GM12864 (cell line): ENCODE measurements at regions not wholly inside any gene's neighbourhood (a gene's known extent, or its start where the extent isn't known, plus 50 kb on each side); places are given as distances from the start of the nearest gene placed in this dataset.
"Not testable (repeated sequence)": the region's sequence is repeated elsewhere in the genome, so short reads cannot be mapped to it uniquely, and the experiment has no call there.

Source experiments
- DNase-seq: peaks from one replicate; pipeline ENCODE4 v3.0.0-alpha.2; 2011; ENCODE audit warnings: low read depth
- H3K4me3 ChIP-seq: 2 replicates; pipeline ENCODE4 v1.5.1; 2011; ENCODE audit warnings: mild to moderate bottlenecking, low read depth, low read length, control low read depth
- CTCF ChIP-seq: IDR thresholded peaks from 2 replicates; pipeline ENCODE4 v1.5.1; 2011; ENCODE audit warnings: low read depth, mild to moderate bottlenecking, moderate library complexity, low read length, control low read depth, inconsistent platforms; ENCODE audit errors: missing control alignments

- DNase-seq, result peak; percentile 15
- no peak overlapping the region for H3K4me3 ChIP-seq
- TF ChIP-seq CTCF, result peak; percentile 66
These were observed 118.1 kb downstream of the ZNF365 start for GRCh38 chr10:62492012-62492869.

DNA sequence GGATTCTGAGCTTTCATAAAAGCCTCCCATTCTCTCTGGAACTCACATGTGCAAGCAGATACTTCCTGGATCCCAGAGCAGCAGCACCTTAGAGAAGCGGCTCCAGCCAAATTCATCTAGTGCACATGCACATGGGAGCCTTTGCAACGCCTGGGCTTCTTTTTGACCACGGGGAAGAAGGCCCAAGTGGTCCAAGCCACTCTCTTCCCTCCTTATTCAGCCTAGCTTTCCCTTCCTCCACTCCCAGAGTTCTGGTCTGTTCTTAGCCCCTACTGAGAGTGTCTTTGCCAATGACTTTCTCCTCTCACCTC lies 118.7 kb downstream of the ZNF365 start:
- DNase-seq, result no peak
- no peak for TF ChIP-seq CTCF
- no peak overlapping the region for H3K4me3 ChIP-seq

- TF ChIP-seq CTCF, result no peak
- DNase-seq, result no peak
These were observed 122.8 kb downstream of the ZNF365 start for GRCh38 chr10:62496925-62497324.

DNA sequence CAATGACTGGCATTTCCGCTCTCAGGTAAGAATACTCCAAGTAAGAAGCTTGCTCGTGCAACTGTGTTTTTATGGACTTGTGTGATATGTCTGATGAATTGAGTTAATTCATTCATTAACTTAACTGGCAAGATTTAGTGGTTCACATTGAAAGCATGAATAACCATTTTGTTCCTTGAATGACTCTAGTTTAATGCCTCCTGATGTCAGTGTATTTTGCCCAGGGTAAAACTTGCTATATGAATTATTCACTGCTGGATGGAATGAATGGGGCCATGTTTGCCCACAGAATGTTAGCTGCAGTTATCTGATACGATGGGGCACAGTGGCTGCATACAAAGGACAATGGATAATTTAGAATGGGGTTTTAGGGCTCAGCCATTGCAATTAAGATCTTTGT lies 124.1 kb downstream of the ZNF365 start:
- no peak for TF ChIP-seq CTCF
- DNase-seq, result no peak
- no peak overlapping the region for H3K4me3 ChIP-seq

More at GRCh38 chr10:62496925-62497324, 122.8 kb downstream of the ZNF365 start:
- H3K4me3 ChIP-seq, result no peak overlapping the region

DNA sequence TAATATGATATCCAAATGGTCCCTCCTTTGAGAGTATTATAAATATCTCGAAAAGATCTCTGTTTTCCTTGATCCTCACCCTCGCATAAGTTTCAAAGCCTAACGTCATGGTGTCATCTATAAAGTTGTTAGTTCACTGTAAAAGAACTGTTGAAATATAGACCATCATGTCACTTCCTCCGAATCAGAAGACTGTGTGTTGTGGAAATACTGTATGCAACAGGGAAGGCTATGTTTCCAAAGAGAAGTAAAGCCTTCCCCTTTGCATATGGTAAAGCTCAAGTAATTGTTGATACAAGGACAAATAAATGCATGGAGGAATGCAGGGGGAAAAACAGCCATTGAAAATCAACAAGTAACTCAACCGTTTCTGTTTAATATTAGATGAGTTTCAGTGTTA lies 125.9 kb downstream of the ZNF365 start:
- H3K4me3 ChIP-seq, DNase-seq: not testable (repeated sequence)

GRCh38 chr10:62501547-62501946 lies 127.4 kb downstream of the ZNF365 start:
- no peak for DNase-seq

DNA sequence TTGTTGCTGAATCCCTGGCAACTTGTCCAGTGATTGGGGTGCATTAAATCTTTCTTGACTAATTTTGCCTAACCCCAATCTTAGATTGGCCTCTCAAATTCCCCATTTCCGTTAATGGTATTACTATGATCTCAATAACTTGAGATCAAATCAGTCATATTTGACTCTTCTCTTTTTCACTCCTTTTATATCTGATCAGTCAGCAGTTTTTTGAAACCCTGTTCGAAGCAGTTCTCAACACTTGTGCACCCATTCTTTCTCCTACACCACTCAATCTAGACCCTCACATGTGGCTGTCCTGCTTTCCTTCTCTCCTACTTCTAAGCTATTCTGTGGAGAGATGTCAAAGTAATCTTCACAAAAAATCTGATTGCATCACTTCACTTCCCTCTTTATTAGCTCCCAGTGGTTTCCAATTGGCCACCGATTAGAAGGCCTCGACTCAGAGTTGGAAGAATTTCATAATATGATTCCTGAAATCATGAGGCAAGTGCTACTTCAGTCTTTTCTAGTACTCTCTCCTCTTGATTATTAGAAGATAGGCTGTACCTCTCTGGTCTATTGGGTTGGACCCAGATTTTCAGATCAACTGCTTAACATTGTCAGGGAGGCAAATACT lies 128.9 kb downstream of the ZNF365 start:
- no peak for TF ChIP-seq CTCF
- DNase-seq, result no peak
- no peak overlapping the region for H3K4me3 ChIP-seq

More at GRCh38 chr10:62501547-62501946, 127.4 kb downstream of the ZNF365 start:
- no peak overlapping the region for H3K4me3 ChIP-seq
- no peak for TF ChIP-seq CTCF
